ENCODE measurements at regions not wholly inside any gene's neighbourhood (a gene's known extent, or its start where the extent isn't known, plus 50 kb on each side); places are given as distances from the start of the nearest gene placed in this dataset.

DNA sequence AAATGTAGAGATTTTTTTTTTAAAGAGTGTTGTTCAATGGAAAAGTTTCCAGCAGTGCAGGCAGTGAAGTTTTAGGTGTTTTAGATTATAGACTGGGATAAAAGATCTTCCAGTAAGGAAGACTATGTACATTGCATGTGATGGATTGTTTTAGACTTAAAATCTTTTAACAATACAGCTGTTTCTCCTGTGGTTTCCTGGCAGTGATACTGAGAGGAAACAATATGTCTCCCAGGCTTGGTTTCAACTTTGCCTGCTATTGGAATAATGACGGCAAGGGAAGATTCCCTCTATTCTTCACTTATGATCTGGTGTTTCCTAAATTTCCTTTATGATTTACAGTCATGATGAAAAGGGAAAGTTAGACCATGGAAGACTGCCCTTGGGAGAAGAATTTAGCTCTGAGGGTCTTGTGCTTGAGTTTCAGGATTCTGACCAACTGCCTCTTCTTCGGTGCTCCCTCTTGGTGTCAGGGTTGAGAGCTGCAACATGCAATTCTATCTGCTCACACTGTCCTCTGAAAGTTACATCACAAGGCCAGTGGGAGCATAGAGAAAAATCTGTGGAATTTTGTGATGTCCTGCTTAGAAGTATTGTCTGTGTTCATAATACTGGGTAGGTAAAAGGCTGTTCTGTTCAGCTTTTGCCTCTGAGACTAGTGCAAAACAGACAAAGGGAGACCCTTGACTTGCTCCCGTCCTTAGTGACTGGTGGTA lies 262.8 kb upstream of the MAN1A1 start:
- H3K27ac ChIP-seq (ENCODE audit: low read length) = no peak overlapping the region
- no peak overlapping the region for H3K4me3 ChIP-seq (ENCODE audit: low read length)
- no peaks in the 10 kb centered on the region for H3K36me3 ChIP-seq (replicated peaks; ENCODE audit: low read depth, low read length)
- no peaks in the 10 kb centered on the region for H3K27me3 ChIP-seq (ENCODE audit: low read depth, low read length)
- no peak overlapping the region for H3K9ac ChIP-seq (ENCODE audit: low read length)
- H4K20me1 ChIP-seq (ENCODE audit: insufficient read depth, low read length) = no peaks in the 10 kb centered on the region
- peaks cover 8% of the 10 kb centered on the region; the same call in 1 of the 2 replicates for H3K4me1 ChIP-seq (ENCODE audit: low read length)
- TF ChIP-seq, protein P1, sequence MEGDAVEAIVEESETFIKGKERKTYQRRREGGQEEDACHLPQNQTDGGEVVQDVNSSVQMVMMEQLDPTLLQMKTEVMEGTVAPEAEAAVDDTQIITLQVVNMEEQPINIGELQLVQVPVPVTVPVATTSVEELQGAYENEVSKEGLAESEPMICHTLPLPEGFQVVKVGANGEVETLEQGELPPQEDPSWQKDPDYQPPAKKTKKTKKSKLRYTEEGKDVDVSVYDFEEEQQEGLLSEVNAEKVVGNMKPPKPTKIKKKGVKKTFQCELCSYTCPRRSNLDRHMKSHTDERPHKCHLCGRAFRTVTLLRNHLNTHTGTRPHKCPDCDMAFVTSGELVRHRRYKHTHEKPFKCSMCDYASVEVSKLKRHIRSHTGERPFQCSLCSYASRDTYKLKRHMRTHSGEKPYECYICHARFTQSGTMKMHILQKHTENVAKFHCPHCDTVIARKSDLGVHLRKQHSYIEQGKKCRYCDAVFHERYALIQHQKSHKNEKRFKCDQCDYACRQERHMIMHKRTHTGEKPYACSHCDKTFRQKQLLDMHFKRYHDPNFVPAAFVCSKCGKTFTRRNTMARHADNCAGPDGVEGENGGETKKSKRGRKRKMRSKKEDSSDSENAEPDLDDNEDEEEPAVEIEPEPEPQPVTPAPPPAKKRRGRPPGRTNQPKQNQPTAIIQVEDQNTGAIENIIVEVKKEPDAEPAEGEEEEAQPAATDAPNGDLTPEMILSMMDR (IDR thresholded peaks at IDR 0.05; ENCODE audit: low read depth, low read length) = no peak
- no peak for TF ChIP-seq EZH2phosphoT487 (IDR thresholded peaks at IDR 0.05; ENCODE audit: low read depth)
- no peak overlapping the region for H2AFZ ChIP-seq (ENCODE audit: low read depth, low read length)
- no peaks in the 10 kb centered on the region for H3K79me2 ChIP-seq (ENCODE audit: low read length)
- no peaks in the 10 kb centered on the region for H3K9me3 ChIP-seq (ENCODE audit: insufficient read depth, low read length)
- no peak overlapping the region for H3K4me2 ChIP-seq (ENCODE audit: low read length)

DNA sequence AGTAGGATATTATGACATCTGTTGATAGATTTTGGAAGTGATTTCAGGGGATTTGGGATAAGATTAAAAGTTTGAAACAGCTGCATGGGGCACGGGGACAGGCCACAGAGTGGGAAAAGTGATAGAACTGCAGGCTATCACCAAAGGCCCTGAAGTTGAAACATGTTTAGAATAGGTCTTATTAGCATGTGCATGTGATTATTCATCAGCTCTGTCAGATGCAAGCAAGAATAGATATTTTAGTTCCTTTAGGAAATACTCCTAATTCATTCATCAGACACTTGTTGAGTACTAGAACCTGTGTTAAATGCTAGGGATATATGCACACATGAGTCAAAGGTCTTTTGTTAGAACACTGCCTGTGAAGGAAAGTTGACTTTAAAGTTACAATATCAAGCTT lies 261.2 kb upstream of the MAN1A1 start:
- peaks cover 4% of the 10 kb centered on the region; the same call in 1 of the 2 replicates for H3K4me1 ChIP-seq (ENCODE audit: low read length)
- H4K20me1 ChIP-seq (ENCODE audit: insufficient read depth, low read length) = no peaks in the 10 kb centered on the region
- H3K4me3 ChIP-seq (ENCODE audit: low read length) = no peak overlapping the region
- H3K27ac ChIP-seq (ENCODE audit: low read length) = no peak overlapping the region
- no peak overlapping the region for H2AFZ ChIP-seq (ENCODE audit: low read depth, low read length)
- TF ChIP-seq, protein P1 (IDR thresholded peaks at IDR 0.05; ENCODE audit: low read depth, low read length) = no peak
- TF ChIP-seq EZH2phosphoT487 (IDR thresholded peaks at IDR 0.05; ENCODE audit: low read depth) = no peak
- H3K27me3 ChIP-seq (ENCODE audit: low read depth, low read length) = no peaks in the 10 kb centered on the region
- no peak overlapping the region for H3K9ac ChIP-seq (ENCODE audit: low read length)
- no peak overlapping the region for H3K4me2 ChIP-seq (ENCODE audit: low read length)
- H3K9me3 ChIP-seq (ENCODE audit: insufficient read depth, low read length) = no peaks in the 10 kb centered on the region
- H3K79me2 ChIP-seq (ENCODE audit: low read length) = no peaks in the 10 kb centered on the region
- H3K36me3 ChIP-seq (replicated peaks; ENCODE audit: low read depth, low read length) = no peaks in the 10 kb centered on the region

DNA sequence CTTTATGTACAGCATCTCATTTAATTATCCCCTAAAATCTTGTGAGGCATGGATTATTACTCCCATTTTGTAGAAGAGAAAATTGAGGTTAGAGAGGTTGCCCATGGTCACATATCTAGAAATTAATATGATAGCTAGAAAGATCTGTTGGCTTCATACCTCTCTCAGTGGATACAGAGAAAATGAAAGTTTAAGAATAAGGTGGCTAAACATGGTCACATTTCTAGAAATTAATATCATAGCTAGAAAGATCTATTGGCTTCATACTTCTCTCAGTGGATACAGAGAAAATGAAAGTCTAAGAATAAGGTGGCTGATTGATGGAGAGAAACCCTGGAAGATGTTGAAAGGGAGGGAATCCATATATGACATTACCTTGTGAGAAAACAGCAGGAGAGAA lies 260.7 kb upstream of the MAN1A1 start:
- Histone ChIP-seq H3K9me3 (ENCODE audit: insufficient read depth, low read length) (no peaks in the 10 kb centered on the region), H3K4me1 (ENCODE audit: low read length) (peaks cover 4% of the 10 kb centered on the region; the same call in 1 of the 2 replicates), H3K4me2 (ENCODE audit: low read length) (no peak overlapping the region), H3K27ac (ENCODE audit: low read length) (no peak overlapping the region), H4K20me1 (ENCODE audit: insufficient read depth, low read length) (no peaks in the 10 kb centered on the region), H2AFZ (ENCODE audit: low read depth, low read length) (no peak overlapping the region), H3K9ac (ENCODE audit: low read length) (no peak overlapping the region), H3K27me3 (ENCODE audit: low read depth, low read length) (no peaks in the 10 kb centered on the region), H3K4me3 (ENCODE audit: low read length) (no peak overlapping the region), H3K79me2 (ENCODE audit: low read length) (no peaks in the 10 kb centered on the region), H3K36me3 (replicated peaks; ENCODE audit: low read depth, low read length) (no peaks in the 10 kb centered on the region)
- TF ChIP-seq EZH2phosphoT487 (IDR thresholded peaks at IDR 0.05; ENCODE audit: low read depth) = no peak
- TF ChIP-seq, protein P1 (IDR thresholded peaks at IDR 0.05; ENCODE audit: low read depth, low read length) = no peak

DNA sequence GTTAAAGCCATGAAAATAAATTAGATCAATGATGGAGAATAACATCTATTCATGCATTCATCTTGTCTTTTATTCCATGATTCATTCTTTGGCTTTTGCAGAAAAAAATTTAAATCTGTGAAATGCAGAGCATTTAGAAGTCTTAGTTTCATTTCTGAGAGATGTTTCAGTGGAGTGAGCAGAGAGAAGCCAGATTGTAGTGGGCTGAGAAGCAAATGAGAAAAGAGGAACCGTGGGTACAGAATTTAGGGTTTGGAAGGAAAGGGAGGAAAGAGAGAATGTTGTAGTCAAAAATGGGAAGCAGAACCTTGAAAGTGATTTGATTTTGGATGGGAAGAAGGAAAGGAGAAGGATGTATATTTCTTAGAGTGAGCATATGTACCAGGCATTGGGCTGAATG lies 260.3 kb upstream of the MAN1A1 start:
- Histone ChIP-seq H3K79me2 (ENCODE audit: low read length) (no peaks in the 10 kb centered on the region), H3K9me3 (ENCODE audit: insufficient read depth, low read length) (no peaks in the 10 kb centered on the region), H2AFZ (ENCODE audit: low read depth, low read length) (no peak overlapping the region), H3K27me3 (ENCODE audit: low read depth, low read length) (no peaks in the 10 kb centered on the region), H3K9ac (ENCODE audit: low read length) (no peak overlapping the region), H3K27ac (ENCODE audit: low read length) (no peak overlapping the region), H3K4me3 (ENCODE audit: low read length) (no peak overlapping the region), H3K4me2 (ENCODE audit: low read length) (no peak overlapping the region), H3K36me3 (replicated peaks; ENCODE audit: low read depth, low read length) (no peaks in the 10 kb centered on the region), H4K20me1 (ENCODE audit: insufficient read depth, low read length) (no peaks in the 10 kb centered on the region), H3K4me1 (ENCODE audit: low read length) (peaks cover 4% of the 10 kb centered on the region; the same call in 1 of the 2 replicates)
- TF ChIP-seq, protein P1 (IDR thresholded peaks at IDR 0.05; ENCODE audit: low read depth, low read length) = no peak
- no peak for TF ChIP-seq EZH2phosphoT487 (IDR thresholded peaks at IDR 0.05; ENCODE audit: low read depth)
